K562 (cell line): ENCODE measurements at regions not wholly inside any gene's neighbourhood (a gene's known extent, or its start where the extent isn't known, plus 50 kb on each side); places are given as distances from the start of the nearest gene placed in this dataset.

Experiments used
- ATAC-seq: fragments of 200-7000 bp; cut with Tn5 transposase; 3 replicates; pipeline ENCODE4 v1.9.1; 2020; ENCODE audit warnings: moderate library complexity
- BruUV-seq: library from RNA; stranded (reverse); fragments of 400-500 nt; replicated peaks from 2 replicates; lab custom pipeline; 2021; lab: Mats Ljungman, UMichigan
- CTCF ChIA-PET: fragments of 300-600 bp; formaldehyde crosslinking; extraction: SDS; loops from one replicate; lab custom pipeline; 2021; ENCODE audit warnings: low intra/inter-chr PET ratio; lab: Yijun Ruan, JAX
- POLR2A ChIA-PET: fragments of 300-600, 350-650 bp; sonication (Branson Sonifier 250); formaldehyde crosslinking; extraction: SDS; loops from one replicate; lab custom pipeline; 2021; ENCODE audit warnings: antibody characterized with exemption, inconsistent platforms; lab: Yijun Ruan, JAX
- DNase-seq, 4 experiments: peaks; one replicate each; pipeline versions ENCODE4 v3.0.0 to v3.0.0-alpha.2; 2011 to 2018; ENCODE audit warnings: low spot score in 3 of 4, mixed read lengths in 3 of 4; ENCODE audit errors: extremely low read depth in 1 of 4
- FAIRE-seq: peaks from 2 replicates; lab custom pipeline; 2011; peaks lifted over from hg19 to GRCh38; lab: Jason Lieb, UNC
- H2AFZ ChIP-seq: 2 replicates; pipeline ENCODE4 v1.6.0; 2011; ENCODE audit warnings: low read depth, low read length, control low read depth, inconsistent platforms
- H3K27ac ChIP-seq: fragments of 200-600 bp; 3 replicates; pipeline ENCODE4 v1.8.0; 2011; ENCODE audit warnings: low read depth, mild to moderate bottlenecking, control low read depth, inconsistent platforms, low read length, moderate library complexity, mixed read lengths; ENCODE audit errors: extremely low read depth
- H3K27me3 ChIP-seq, 2 experiments: fragments of 300-600 bp in 1 of 2; 2 replicates in 1 of 2; 3 replicates in 1 of 2; pipeline versions ENCODE4 v1.6.0 to v1.8.0; 2011; ENCODE audit warnings: inconsistent platforms in 2 of 2, low read length in 2 of 2, mild to moderate bottlenecking in 1 of 2, mixed read lengths in 1 of 2, moderate library complexity in 1 of 2; ENCODE audit not compliant: control insufficient read depth in 2 of 2, insufficient read depth in 2 of 2
- H3K36me3 ChIP-seq: fragments of 300-600 bp; 3 replicates; pipeline ENCODE4 v1.8.0; 2011; ENCODE audit warnings: mild to moderate bottlenecking, low read length, inconsistent platforms; ENCODE audit not compliant: control insufficient read depth, insufficient read depth
- H3K4me1 ChIP-seq, 2 experiments: fragments of 200-600 bp in 1 of 2; replicated peaks in 1 of 2; 2 replicates in 1 of 2; 3 replicates in 1 of 2; pipeline versions ENCODE4 v1.5.1 to v1.8.0; 2011; ENCODE audit warnings: inconsistent platforms in 2 of 2, low read length in 2 of 2, mild to moderate bottlenecking in 1 of 2, mixed read lengths in 1 of 2, moderate library complexity in 1 of 2; ENCODE audit not compliant: control insufficient read depth in 2 of 2, insufficient read depth in 2 of 2
- H3K4me2 ChIP-seq: 2 replicates; pipeline ENCODE4 v1.6.1; 2011; ENCODE audit warnings: low read length, control low read depth, inconsistent platforms, mixed read lengths; ENCODE audit not compliant: insufficient read depth
- H3K4me3 ChIP-seq: fragments of 200-600 bp; sonication (generic), shearing (Covaris generic); 2 replicates; pipeline ENCODE4 v1.5.1; 2016; ENCODE audit warnings: control low read depth, inconsistent platforms
- H3K79me2 ChIP-seq: fragments of 200-600 bp; 3 replicates; pipeline ENCODE4 v1.8.0; 2011; ENCODE audit warnings: low read length, inconsistent platforms; ENCODE audit not compliant: control insufficient read depth, insufficient read depth
- H3K9ac ChIP-seq, 2 experiments: 2 replicates each; pipeline versions ENCODE4 v1.6.0 to v1.6.1; 2011; ENCODE audit warnings: low read depth in 2 of 2, low read length in 2 of 2, control low read depth in 1 of 2, inconsistent platforms in 1 of 2, mild to moderate bottlenecking in 1 of 2, mixed read lengths in 1 of 2; ENCODE audit not compliant: insufficient read depth in 1 of 2
- H3K9me1 ChIP-seq: one replicate; pipeline ENCODE4 v1.6.0; 2011; ENCODE audit warnings: inconsistent platforms, mild to moderate bottlenecking, low read length, moderate library complexity; ENCODE audit not compliant: control insufficient read depth, insufficient read depth
- H3K9me3 ChIP-seq: replicated peaks from 2 replicates; pipeline ENCODE4 v1.5.1; 2011; ENCODE audit warnings: low read depth, low read length, inconsistent platforms; ENCODE audit not compliant: control insufficient read depth, insufficient read depth
- H4K20me1 ChIP-seq: replicated peaks from 2 replicates; pipeline ENCODE4 v1.6.1; 2011; ENCODE audit warnings: low read length, inconsistent platforms, mixed read lengths; ENCODE audit not compliant: control insufficient read depth, insufficient read depth
- BACH1 ChIP-seq: fragments of 200-800 bp; sonication (Bioruptor generic); IDR thresholded peaks from 2 replicates; pipeline ENCODE4 v1.6.1; 2016; ENCODE audit warnings: missing genetic modification characterization, missing compliant biosample characterization
- BCL6 ChIP-seq: fragments of 250-450 bp; sonication (Bioruptor Pico); IDR thresholded peaks from 2 replicates; pipeline ENCODE4 v1.4.0; 2020
- BRD4 ChIP-seq: fragments of 200-600 bp; sonication (generic); IDR thresholded peaks from 2 replicates; pipeline ENCODE4 v1.6.1; 2017; ENCODE audit warnings: inconsistent platforms
- GATA2 ChIP-seq: sonication (generic); formaldehyde crosslinking; IDR thresholded peaks from 2 replicates; pipeline ENCODE4 v1.4.0; 2020; ENCODE audit warnings: mild to moderate bottlenecking, missing genetic modification reagents
- GATAD2B ChIP-seq: fragments of 450-650 bp; IDR thresholded peaks from 2 replicates; pipeline ENCODE4 v1.6.1; 2017; ENCODE audit warnings: mild to moderate bottlenecking, borderline replicate concordance
- KDM4B ChIP-seq, 2 experiments: fragments of 450-650 bp in 1 of 2; sonication (generic) in 1 of 2; IDR thresholded peaks; 2 replicates each; pipeline ENCODE4 v1.6.1; 2016 to 2017; ENCODE audit warnings: borderline replicate concordance in 2 of 2, antibody characterized with exemption in 1 of 2, low read depth in 1 of 2, mild to moderate bottlenecking in 1 of 2
- PHB2 ChIP-seq: fragments of 450-650 bp; IDR thresholded peaks from 2 replicates; pipeline ENCODE4 v1.6.1; 2017; ENCODE audit warnings: low read depth
- TSC22D4 ChIP-seq: fragments of 450-650 bp; IDR thresholded peaks from 2 replicates; pipeline ENCODE4 v1.6.1; 2016; ENCODE audit warnings: missing genetic modification characterization, missing biosample characterization, control low read depth
- ZNF146 ChIP-seq: IDR thresholded peaks from one replicate; pipeline ENCODE4 v1.6.1; 2018; ENCODE audit warnings: missing compliant biosample characterization; ENCODE audit not compliant: unreplicated experiment
- ZNF347 ChIP-seq: fragments of 450-650 bp; formaldehyde crosslinking; IDR thresholded peaks from 2 replicates; pipeline ENCODE4 v1.4.0; 2020; ENCODE audit warnings: low read depth, mild to moderate bottlenecking, moderate library complexity
- ZNF444 ChIP-seq: fragments of 250-450 bp; sonication (Bioruptor Pico); IDR thresholded peaks from 2 replicates; pipeline ENCODE4 v1.4.0; 2020; ENCODE audit warnings: mild to moderate bottlenecking, moderate library complexity
- WGBS: fragments of 100-300 bp; shearing (Covaris generic); methylation state at CpG from one replicate; pipeline ENCODE4 v1.1.6; 2016; ENCODE audit warnings: low coverage, mixed read lengths; ENCODE audit not compliant: insufficient coverage; ENCODE audit errors: missing lambda C conversion rate; 5-methylcytosine and 5-hydroxymethylcytosine counted together
- in situ Hi-C: fragments of 300-500 bp; cut with MboI; formaldehyde crosslinking; loops from 4 replicates; pipeline ENCODE4 v1.15.0; 2018; ENCODE audit warnings: inconsistent platforms, mixed read lengths
- intact Hi-C: fragments of 100-400 bp; cut with micrococcal nuclease; formaldehyde crosslinking; loops from 2 replicates; pipeline ENCODE4 v1.14.2; 2022
- TF ChIP-seq, protein P1 (sequence below): fragments of 450-650 bp; IDR thresholded peaks from one replicate; pipeline ENCODE4 v1.6.1; 2018; ENCODE audit warnings: mild to moderate bottlenecking, moderate library complexity; ENCODE audit not compliant: partially characterized antibody
- TF ChIP-seq, protein P2 (sequence below): sonication (generic); formaldehyde crosslinking; IDR thresholded peaks from 2 replicates; pipeline ENCODE4 v1.8.0; 2022; ENCODE audit warnings: mild to moderate bottlenecking, missing genetic modification reagents
- TF ChIP-seq, protein P3 (sequence below): fragments of 250-450 bp; sonication (Bioruptor Pico); IDR thresholded peaks from 2 replicates; pipeline ENCODE4 v1.5.0; 2021
- TF ChIP-seq, protein P4 (sequence below): IDR thresholded peaks from 2 replicates; pipeline ENCODE4 v1.6.1; 2011; ENCODE audit not compliant: insufficient read length; ENCODE audit errors: extremely low read depth

- POLR2A ChIA-PET, result no interaction called here
- H3K9me1 ChIP-seq, result no peaks in the 10 kb centered on the region
- no peak for ATAC-seq
- no peaks in the 10 kb centered on the region for H3K79me2 ChIP-seq
- no peak overlapping the region for H2AFZ ChIP-seq
- BruUV-seq, result no TSS peak
- no peaks in the 10 kb centered on the region for H3K4me1 ChIP-seq
- H3K9ac ChIP-seq, result no peak overlapping the region
- no peaks in the 10 kb centered on the region; the same call in 1 of the 2 replicates for H3K9me3 ChIP-seq
- CTCF ChIA-PET, result no interaction called here
- H3K27ac ChIP-seq, result no peak overlapping the region
- TF ChIP-seq ZNF146, result no peak
- TF ChIP-seq, protein P1, sequence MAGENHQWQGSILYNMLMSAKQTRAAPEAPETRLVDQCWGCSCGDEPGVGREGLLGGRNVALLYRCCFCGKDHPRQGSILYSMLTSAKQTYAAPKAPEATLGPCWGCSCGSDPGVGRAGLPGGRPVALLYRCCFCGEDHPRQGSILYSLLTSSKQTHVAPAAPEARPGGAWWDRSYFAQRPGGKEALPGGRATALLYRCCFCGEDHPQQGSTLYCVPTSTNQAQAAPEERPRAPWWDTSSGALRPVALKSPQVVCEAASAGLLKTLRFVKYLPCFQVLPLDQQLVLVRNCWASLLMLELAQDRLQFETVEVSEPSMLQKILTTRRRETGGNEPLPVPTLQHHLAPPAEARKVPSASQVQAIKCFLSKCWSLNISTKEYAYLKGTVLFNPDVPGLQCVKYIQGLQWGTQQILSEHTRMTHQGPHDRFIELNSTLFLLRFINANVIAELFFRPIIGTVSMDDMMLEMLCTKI, result no peak
- TF ChIP-seq ZNF444 (CRISPR knock-in tag), result no peak
- TF ChIP-seq PHB2, result no peak
- TF ChIP-seq, protein P2, sequence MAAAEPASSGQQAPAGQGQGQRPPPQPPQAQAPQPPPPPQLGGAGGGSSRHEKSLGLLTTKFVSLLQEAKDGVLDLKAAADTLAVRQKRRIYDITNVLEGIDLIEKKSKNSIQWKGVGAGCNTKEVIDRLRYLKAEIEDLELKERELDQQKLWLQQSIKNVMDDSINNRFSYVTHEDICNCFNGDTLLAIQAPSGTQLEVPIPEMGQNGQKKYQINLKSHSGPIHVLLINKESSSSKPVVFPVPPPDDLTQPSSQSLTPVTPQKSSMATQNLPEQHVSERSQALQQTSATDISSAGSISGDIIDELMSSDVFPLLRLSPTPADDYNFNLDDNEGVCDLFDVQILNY (CRISPR knock-in tag), result no peak
- TF ChIP-seq, protein P3, sequence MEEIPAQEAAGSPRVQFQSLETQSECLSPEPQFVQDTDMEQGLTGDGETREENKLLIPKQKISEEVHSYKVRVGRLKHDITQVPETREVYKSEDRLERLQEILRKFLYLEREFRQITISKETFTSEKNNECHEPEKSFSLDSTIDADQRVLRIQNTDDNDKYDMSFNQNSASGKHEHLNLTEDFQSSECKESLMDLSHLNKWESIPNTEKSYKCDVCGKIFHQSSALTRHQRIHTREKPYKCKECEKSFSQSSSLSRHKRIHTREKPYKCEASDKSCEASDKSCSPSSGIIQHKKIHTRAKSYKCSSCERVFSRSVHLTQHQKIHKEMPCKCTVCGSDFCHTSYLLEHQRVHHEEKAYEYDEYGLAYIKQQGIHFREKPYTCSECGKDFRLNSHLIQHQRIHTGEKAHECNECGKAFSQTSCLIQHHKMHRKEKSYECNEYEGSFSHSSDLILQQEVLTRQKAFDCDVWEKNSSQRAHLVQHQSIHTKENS (CRISPR knock-in tag), result no peak
- TF ChIP-seq GATAD2B, result no peak
- TF ChIP-seq BRD4, result no peak
- no peak for TF ChIP-seq GATA2 (CRISPR knock-in tag)
- TF ChIP-seq, protein P4, sequence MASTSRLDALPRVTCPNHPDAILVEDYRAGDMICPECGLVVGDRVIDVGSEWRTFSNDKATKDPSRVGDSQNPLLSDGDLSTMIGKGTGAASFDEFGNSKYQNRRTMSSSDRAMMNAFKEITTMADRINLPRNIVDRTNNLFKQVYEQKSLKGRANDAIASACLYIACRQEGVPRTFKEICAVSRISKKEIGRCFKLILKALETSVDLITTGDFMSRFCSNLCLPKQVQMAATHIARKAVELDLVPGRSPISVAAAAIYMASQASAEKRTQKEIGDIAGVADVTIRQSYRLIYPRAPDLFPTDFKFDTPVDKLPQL, result no peak
- no peak for TF ChIP-seq TSC22D4 (tag)
- no peak for TF ChIP-seq BACH1
- no peak for TF ChIP-seq ZNF347 (CRISPR knock-in tag)
- TF ChIP-seq BCL6, result no peak
- TF ChIP-seq KDM4B (IDR thresholded peaks at IDR 0.05; ENCODE audit: borderline replicate concordance in 2 of 2, low read depth in 1 of 2), result no peak
- no peak overlapping the region for H3K4me2 ChIP-seq
- no peak for DNase-seq
- H4K20me1 ChIP-seq, result no peaks in the 10 kb centered on the region
- no peak for FAIRE-seq
- WGBS, result 0% methylated on average over 1 of the region's 1 CpG
- no peaks in the 10 kb centered on the region for H3K36me3 ChIP-seq
- intact Hi-C loops, result no loop called here
- in situ Hi-C loops, result no loop called here
- no peaks in the 10 kb centered on the region for H3K27me3 ChIP-seq
- H3K4me3 ChIP-seq, result no peak overlapping the region
Observed at GRCh38 chr11:28770806-28771205, 662.6 kb downstream of the METTL15 start.
